Gastrocnemius medialis (tissue), 4 donors: ENCODE measurements at regions not wholly inside any gene's neighbourhood (a gene's known extent, or its start where the extent isn't known, plus 50 kb on each side); places are given as distances from the start of the nearest gene placed in this dataset.

Source experiments
- CTCF ChIP-seq, 5 experiments: fragments of 450-650 bp in 3 of 5; fragments of 200-600 bp in 2 of 5; sonication (generic) in 2 of 5; IDR thresholded peaks in 4 of 5; conservative IDR thresholded peaks in 1 of 5; 1 replicate in 4 of 5; 2 replicates in 1 of 5; pipeline ENCODE4 v1.5.1; 2016 to 2019; ENCODE audit warnings: antibody characterized with exemption in 5 of 5, mild to moderate bottlenecking in 3 of 5, moderate library complexity in 3 of 5
- POLR2A ChIP-seq, 2 donors: fragments of 450-650 bp; IDR thresholded peaks; one replicate each; pipeline ENCODE4 v1.6.1; 2017; ENCODE audit warnings: antibody characterized with exemption in 2 of 2, mild to moderate bottlenecking in 2 of 2, moderate library complexity in 2 of 2

GRCh38 chr16:64869781-64870180 is 252.1 kb downstream of the CDH11 start:
- TF ChIP-seq CTCF (IDR thresholded peaks at IDR 0.05 in 4 of 5, conservative IDR thresholded peaks at IDR 0.05 in 1 of 5) (no peak), POLR2A (IDR thresholded peaks at IDR 0.05) (no peak)
